Endodermal cell (in vitro differentiated cells): ENCODE measurements at regions not wholly inside any gene's neighbourhood (a gene's known extent, or its start where the extent isn't known, plus 50 kb on each side); places are given as distances from the start of the nearest gene placed in this dataset.

Experiments
- DNase-seq: peaks from one replicate; pipeline ENCODE4 v3.0.0-alpha.2; 2017
- H3K27ac ChIP-seq: 2 replicates; pipeline ENCODE4 v1.5.1; 2013; ENCODE audit warnings: mild to moderate bottlenecking, low read depth, low read length, moderate library complexity
- H3K27me3 ChIP-seq: 2 replicates; pipeline ENCODE4 v1.6.1; 2013; ENCODE audit warnings: mild to moderate bottlenecking, low read length, moderate library complexity; ENCODE audit not compliant: insufficient read depth, control insufficient read depth, poor library complexity, severe bottlenecking
- H3K36me3 ChIP-seq: 2 replicates; pipeline ENCODE4 v1.7.0; 2013; ENCODE audit warnings: mild to moderate bottlenecking, low read length, moderate library complexity; ENCODE audit not compliant: control insufficient read depth, insufficient read depth
- H3K4me1 ChIP-seq: one replicate; pipeline ENCODE4 v1.7.0; 2013; ENCODE audit warnings: low read length; ENCODE audit not compliant: control insufficient read depth, insufficient read depth
- H3K4me3 ChIP-seq: 2 replicates; pipeline ENCODE4 v1.5.1; 2013; ENCODE audit warnings: mild to moderate bottlenecking, low read length, moderate library complexity
- H3K9ac ChIP-seq: 2 replicates; pipeline ENCODE4 v1.6.1; 2013; ENCODE audit warnings: mild to moderate bottlenecking, low read length, moderate library complexity; ENCODE audit not compliant: poor library complexity, severe bottlenecking; ENCODE audit errors: extremely low read depth
- H3K9me3 ChIP-seq: 2 replicates; pipeline ENCODE4 v1.6.1; 2013; ENCODE audit warnings: mild to moderate bottlenecking, low read length, moderate library complexity; ENCODE audit not compliant: control insufficient read depth
- H3K27ac Mint-ChIP-seq: 2 replicates; pipeline ENCODE4 v1.8.0; 2020; ENCODE audit warnings: mixed read lengths
- H3K27me3 Mint-ChIP-seq: 2 replicates; pipeline ENCODE4 v1.8.0; 2021; ENCODE audit warnings: mild to moderate bottlenecking, mixed read lengths; ENCODE audit not compliant: insufficient read depth
- H3K36me3 Mint-ChIP-seq: 2 replicates; pipeline ENCODE4 v1.8.0; 2020; ENCODE audit warnings: low read depth, mixed read lengths
- H3K4me1 Mint-ChIP-seq: 2 replicates; pipeline ENCODE4 v1.8.0; 2020; ENCODE audit warnings: mixed read lengths
- H3K4me3 Mint-ChIP-seq: 2 replicates; pipeline ENCODE4 v1.8.0; 2020; ENCODE audit warnings: mild to moderate bottlenecking, moderate library complexity, mixed read lengths
- H3K9me3 Mint-ChIP-seq: 2 replicates; pipeline ENCODE4 v1.8.0; 2020; ENCODE audit warnings: mild to moderate bottlenecking, mixed read lengths
- CTCF ChIP-seq: fragments of 200-600 bp; sonication (generic); conservative IDR thresholded peaks from 2 replicates; pipeline ENCODE4 v1.5.0; 2021; ENCODE audit warnings: antibody characterized with exemption, mild to moderate bottlenecking
- WGBS, 2 experiments: methylation state at CpG; one replicate each; pipeline versions ENCODE4 v1.1.5 to v1.1.7; 2013; ENCODE audit warnings: missing lambda C conversion rate in 2 of 2, mixed read lengths in 1 of 2; ENCODE audit not compliant: insufficient coverage in 1 of 2, insufficient read length in 1 of 2; 5-methylcytosine and 5-hydroxymethylcytosine counted together

GRCh38 chr13:89282241-89282640 lies 1611.1 kb downstream of the SLITRK5 start:
- no peak overlapping the region for H3K9ac ChIP-seq
- no peaks in the 10 kb centered on the region for H3K36me3 Mint-ChIP-seq
- peaks cover 11% of the 10 kb centered on the region for H3K9me3 Mint-ChIP-seq
- H3K4me1 ChIP-seq = no peaks in the 10 kb centered on the region
- no peak overlapping the region for H3K27ac ChIP-seq
- no peaks in the 10 kb centered on the region for H3K27me3 Mint-ChIP-seq
- H3K4me3 ChIP-seq = no peak overlapping the region
- no peaks in the 10 kb centered on the region for H3K36me3 ChIP-seq
- no peaks in the 10 kb centered on the region for H3K27me3 ChIP-seq
- no peak for TF ChIP-seq CTCF
- H3K4me1 Mint-ChIP-seq = no peaks in the 10 kb centered on the region
- no peak overlapping the region for H3K27ac Mint-ChIP-seq
- no peak for DNase-seq
- H3K4me3 Mint-ChIP-seq = no peak overlapping the region
- WGBS, 2 experiments = 100% methylated on average over 1 of the region's 1 CpG; no CpG with 5 or more reads in 1 of the 2 experiments
- H3K9me3 ChIP-seq = no peaks in the 10 kb centered on the region

GRCh38 chr13:89287381-89287780 lies 1616.2 kb downstream of the SLITRK5 start:
- TF ChIP-seq CTCF = no peak
- peaks cover 24% of the 10 kb centered on the region for H3K9me3 Mint-ChIP-seq
- WGBS, 2 experiments = 58 to 100% methylated on average over 1 to 6 of the region's 6 CpGs

GRCh38 chr13:89294115-89294867 lies 1623.1 kb downstream of the SLITRK5 start:
- no peaks in the 10 kb centered on the region for H3K4me1 ChIP-seq
- Mint-ChIP-seq H3K27me3 (no peaks in the 10 kb centered on the region), H3K4me3 (no peak overlapping the region), H3K9me3 (no peaks in the 10 kb centered on the region), H3K27ac (no peak overlapping the region), H3K4me1 (no peaks in the 10 kb centered on the region), H3K36me3 (no peaks in the 10 kb centered on the region)
- peak; percentile 40 for DNase-seq
- TF ChIP-seq CTCF = no peak
- no peak overlapping the region for H3K9ac ChIP-seq
- H3K36me3 ChIP-seq = no peaks in the 10 kb centered on the region
- H3K27ac ChIP-seq = no peak overlapping the region
- no peak overlapping the region for H3K4me3 ChIP-seq
- no peaks in the 10 kb centered on the region for H3K27me3 ChIP-seq
- WGBS, 2 experiments = 66 to 82% methylated on average over 4 to 10 of the region's 10 CpGs
- peaks cover under 1% of the 10 kb centered on the region for H3K9me3 ChIP-seq

More at GRCh38 chr13:89287381-89287780, 1616.2 kb downstream of the SLITRK5 start:
- no peaks in the 10 kb centered on the region for H3K4me1 Mint-ChIP-seq
- Histone ChIP-seq H3K27me3 (no peaks in the 10 kb centered on the region), H3K27ac (no peak overlapping the region), H3K9me3 (peaks cover 6% of the 10 kb centered on the region), H3K36me3 (no peaks in the 10 kb centered on the region), H3K4me1 (no peaks in the 10 kb centered on the region), H3K4me3 (no peak overlapping the region), H3K9ac (no peak overlapping the region)
- peaks cover 4% of the 10 kb centered on the region for H3K36me3 Mint-ChIP-seq
- H3K27ac Mint-ChIP-seq = no peak overlapping the region
- no peak for DNase-seq
- no peak overlapping the region for H3K4me3 Mint-ChIP-seq
- no peaks in the 10 kb centered on the region for H3K27me3 Mint-ChIP-seq
